ENCODE measurements at regions not wholly inside any gene's neighbourhood (a gene's known extent, or its start where the extent isn't known, plus 50 kb on each side); places are given as distances from the start of the nearest gene placed in this dataset.
"Not testable (repeated sequence)": the region's sequence is repeated elsewhere in the genome, so short reads cannot be mapped to it uniquely, and the experiment has no call there.

GRCh38 chr10:9147475-9147874 lies 1093.0 kb downstream of the GATA3 start:
- no peak overlapping the region for H3K4me3 ChIP-seq (ENCODE audit: low read depth, low read length)
- intact Hi-C loops (cut with micrococcal nuclease; ENCODE audit: unreplicated experiment), result no loop called here
- Mint-ChIP-seq H3K27ac (ENCODE audit: unreplicated experiment) (no peak overlapping the region), H3K27me3 (ENCODE audit: insufficient read depth, unreplicated experiment) (no peaks in the 10 kb centered on the region), H3K4me3 (ENCODE audit: unreplicated experiment) (no peak overlapping the region), H3K4me1 (ENCODE audit: low read depth, unreplicated experiment) (no peaks in the 10 kb centered on the region), H3K36me3 (ENCODE audit: insufficient read depth, unreplicated experiment) (no peaks in the 10 kb centered on the region), H3K9me3 (ENCODE audit: unreplicated experiment) (no peaks in the 10 kb centered on the region)
- H3K4me1 ChIP-seq, result no peaks in the 10 kb centered on the region
- H3K36me3 ChIP-seq (ENCODE audit: control insufficient read depth, insufficient read depth, low read length), result no peaks in the 10 kb centered on the region
- H3K27me3 ChIP-seq (replicated peaks; ENCODE audit: control insufficient read depth, insufficient read depth, low read length), result no peaks in the 10 kb centered on the region
- no peak for DNase-seq
- no peaks in the 10 kb centered on the region for H3K9me3 ChIP-seq
- BruUV-seq (replicated peaks), result no TSS peak
- ChIA-PET CTCF (no interaction called here), POLR2A (no interaction called here)
- TF ChIP-seq CTCF (IDR thresholded peaks at IDR 0.05; ENCODE audit: insufficient read depth in 1 of 2, low read depth in 1 of 2, low read length in 1 of 2, severe bottlenecking in 1 of 2, unreplicated experiment in 1 of 2), result no peak

DNA sequence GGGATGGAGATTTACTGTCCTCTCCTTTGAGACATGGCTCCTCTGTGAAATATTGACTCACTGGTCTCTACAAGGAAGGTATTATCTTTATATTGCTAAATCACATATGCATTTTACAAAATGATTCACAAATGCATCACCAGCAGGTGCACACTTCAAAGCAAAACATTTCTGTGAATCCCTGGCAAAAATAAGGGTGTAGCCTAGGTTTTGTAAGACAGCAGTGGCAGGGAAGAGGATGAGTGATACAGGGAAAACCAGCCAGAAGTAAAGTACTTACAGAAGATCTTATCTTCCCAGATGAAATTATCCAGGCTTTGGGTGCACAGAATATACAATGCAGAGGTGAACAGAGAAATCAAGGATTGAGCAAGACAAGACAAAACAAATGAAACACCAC lies 1094.6 kb downstream of the GATA3 start:
- Mint-ChIP-seq H3K4me1 (ENCODE audit: low read depth, unreplicated experiment) (no peaks in the 10 kb centered on the region), H3K36me3 (ENCODE audit: insufficient read depth, unreplicated experiment) (no peaks in the 10 kb centered on the region), H3K27me3 (ENCODE audit: insufficient read depth, unreplicated experiment) (no peaks in the 10 kb centered on the region), H3K9me3 (ENCODE audit: unreplicated experiment) (no peaks in the 10 kb centered on the region), H3K4me3 (ENCODE audit: unreplicated experiment) (no peak overlapping the region), H3K27ac (ENCODE audit: unreplicated experiment) (no peak overlapping the region)
- BruUV-seq (replicated peaks), result no TSS peak
- TF ChIP-seq CTCF (IDR thresholded peaks at IDR 0.05; ENCODE audit: insufficient read depth in 1 of 2, low read depth in 1 of 2, low read length in 1 of 2, severe bottlenecking in 1 of 2, unreplicated experiment in 1 of 2), result no peak
- no peaks in the 10 kb centered on the region for H3K36me3 ChIP-seq (ENCODE audit: control insufficient read depth, insufficient read depth, low read length)
- H3K9me3 ChIP-seq, result no peaks in the 10 kb centered on the region
- no peak overlapping the region for H3K4me3 ChIP-seq (ENCODE audit: low read depth, low read length)
- intact Hi-C loops (cut with micrococcal nuclease; ENCODE audit: unreplicated experiment), result no loop called here
- no peaks in the 10 kb centered on the region for H3K4me1 ChIP-seq
- POLR2A ChIA-PET, result no interaction called here
- no peak for DNase-seq
- CTCF ChIA-PET, result interaction anchor here (0.5 kb wide), 1 partner anchor 731 kb away, joined by 4 read pairs; no protein-coding TSS in a partner anchor
- H3K27me3 ChIP-seq (replicated peaks; ENCODE audit: control insufficient read depth, insufficient read depth, low read length), result no peaks in the 10 kb centered on the region

- H3K36me3 Mint-ChIP-seq (ENCODE audit: insufficient read depth, unreplicated experiment); DNase-seq; H3K9me3 ChIP-seq; intact Hi-C loops (cut with micrococcal nuclease; ENCODE audit: unreplicated experiment); H3K4me3 ChIP-seq (ENCODE audit: low read depth, low read length); H3K4me1 Mint-ChIP-seq (ENCODE audit: low read depth, unreplicated experiment); H3K36me3 ChIP-seq (ENCODE audit: control insufficient read depth, insufficient read depth, low read length); H3K27ac Mint-ChIP-seq (ENCODE audit: unreplicated experiment); POLR2A ChIA-PET; CTCF ChIA-PET; H3K4me1 ChIP-seq; H3K27me3 Mint-ChIP-seq (ENCODE audit: insufficient read depth, unreplicated experiment); BruUV-seq (replicated peaks); H3K9me3 Mint-ChIP-seq (ENCODE audit: unreplicated experiment); H3K4me3 Mint-ChIP-seq (ENCODE audit: unreplicated experiment); H3K27me3 ChIP-seq (replicated peaks; ENCODE audit: control insufficient read depth, insufficient read depth, low read length): not testable (repeated sequence)
These were observed 1098.6 kb downstream of the GATA3 start for GRCh38 chr10:9153057-9153456.

DNA sequence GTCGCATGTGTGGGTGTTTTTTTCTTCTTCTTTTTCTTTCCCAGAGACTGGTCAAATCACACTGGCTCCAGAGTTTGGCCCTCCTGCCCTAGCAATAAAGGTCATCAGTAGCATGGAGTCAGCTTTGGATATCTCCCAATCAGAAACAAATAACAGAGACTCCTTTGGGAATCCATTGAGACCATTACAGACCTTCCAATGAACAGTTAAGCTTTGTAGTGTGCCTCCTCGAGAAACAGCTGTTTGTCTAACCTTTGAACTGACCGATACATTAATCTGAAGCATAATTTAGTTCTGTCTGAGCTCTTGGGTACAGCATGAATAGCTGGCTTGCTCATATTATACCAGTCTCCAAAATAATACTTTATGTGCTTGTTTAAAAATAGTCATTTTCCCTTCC lies 1103.2 kb downstream of the GATA3 start:
- H3K9me3 ChIP-seq, result no peaks in the 10 kb centered on the region
- Mint-ChIP-seq H3K4me3 (ENCODE audit: unreplicated experiment) (no peak overlapping the region), H3K9me3 (ENCODE audit: unreplicated experiment) (peaks cover 32% of the 10 kb centered on the region), H3K27ac (ENCODE audit: unreplicated experiment) (no peak overlapping the region), H3K36me3 (ENCODE audit: insufficient read depth, unreplicated experiment) (no peaks in the 10 kb centered on the region), H3K4me1 (ENCODE audit: low read depth, unreplicated experiment) (no peaks in the 10 kb centered on the region), H3K27me3 (ENCODE audit: insufficient read depth, unreplicated experiment) (no peaks in the 10 kb centered on the region)
- no peaks in the 10 kb centered on the region for H3K4me1 ChIP-seq
- no peak for TF ChIP-seq CTCF (IDR thresholded peaks at IDR 0.05; ENCODE audit: insufficient read depth in 1 of 2, low read depth in 1 of 2, low read length in 1 of 2, severe bottlenecking in 1 of 2, unreplicated experiment in 1 of 2)
- POLR2A ChIA-PET, result no interaction called here
- CTCF ChIA-PET, result no interaction called here
- H3K36me3 ChIP-seq (ENCODE audit: control insufficient read depth, insufficient read depth, low read length), result no peaks in the 10 kb centered on the region
- intact Hi-C loops (cut with micrococcal nuclease; ENCODE audit: unreplicated experiment), result no loop called here
- no peak for DNase-seq
- BruUV-seq (replicated peaks), result no TSS peak
- H3K4me3 ChIP-seq (ENCODE audit: low read depth, low read length), result no peak overlapping the region
- no peaks in the 10 kb centered on the region for H3K27me3 ChIP-seq (replicated peaks; ENCODE audit: control insufficient read depth, insufficient read depth, low read length)
